Testis (tissue), 2 donors: ENCODE measurements at regions not wholly inside any gene's neighbourhood (a gene's known extent, or its start where the extent isn't known, plus 50 kb on each side); places are given as distances from the start of the nearest gene placed in this dataset.

Experiments
- DNase-seq: peaks from one replicate; pipeline ENCODE4 v3.0.0-alpha.2; 2019
- H3K27ac ChIP-seq, 2 donors: fragments of 200-600 bp; sonication (generic); one replicate each; pipeline ENCODE4 v1.5.1; 2019
- H3K27me3 ChIP-seq: fragments of 200-600 bp; sonication (generic); one replicate; pipeline ENCODE4 v1.5.1; 2019
- H3K36me3 ChIP-seq: fragments of 200-600 bp; sonication (generic); one replicate; pipeline ENCODE4 v1.5.1; 2017; ENCODE audit warnings: low read depth; ENCODE audit errors: missing control alignments
- H3K4me1 ChIP-seq: fragments of 200-600 bp; sonication (generic); one replicate; pipeline ENCODE4 v1.5.1; 2019
- H3K4me3 ChIP-seq, 2 donors: fragments of 200-600 bp; sonication (generic); one replicate each; pipeline ENCODE4 v1.5.1; 2017 to 2019
- H3K9me3 ChIP-seq: fragments of 200-600 bp; sonication (generic); one replicate; pipeline ENCODE4 v1.5.1; 2017
- CTCF ChIP-seq, 3 experiments: fragments of 450-650 bp in 2 of 3; fragments of 200-600 bp in 1 of 3; sonication (generic) in 1 of 3; IDR thresholded peaks; one replicate each; pipeline ENCODE4 v1.5.1; 2016 to 2019; ENCODE audit warnings: antibody characterized with exemption in 3 of 3, mild to moderate bottlenecking in 2 of 3, moderate library complexity in 1 of 3
- POLR2A ChIP-seq: fragments of 450-650 bp; IDR thresholded peaks from one replicate; pipeline ENCODE4 v1.6.1; 2017; ENCODE audit warnings: antibody characterized with exemption, mild to moderate bottlenecking, moderate library complexity
- WGBS, 2 donors: methylation state at CpG; one replicate each; pipeline ENCODE4 v1.1.5; 2018; 5-methylcytosine and 5-hydroxymethylcytosine counted together
- intact Hi-C: fragments of 100-400 bp; cut with DNase I; formaldehyde crosslinking; loops from one replicate; pipeline ENCODE4 v1.15.1; 2023; ENCODE audit warnings: low total_unique reads

GRCh38 chr10:130623680-130624267 is 487.6 kb downstream of the GLRX3 start:
- Histone ChIP-seq H3K4me3 (no peak overlapping the region), H3K9me3 (no peaks in the 10 kb centered on the region), H3K4me1 (no peaks in the 10 kb centered on the region), H3K27ac (no peak overlapping the region), H3K27me3 (no peaks in the 10 kb centered on the region), H3K36me3 (no peaks in the 10 kb centered on the region)
- DNase-seq, result no peak
- intact Hi-C loops, result no loop called here
- WGBS, 2 donors, result 33 to 49% methylated on average over 4 of the region's 4 CpGs
- no peak for TF ChIP-seq POLR2A

DNA sequence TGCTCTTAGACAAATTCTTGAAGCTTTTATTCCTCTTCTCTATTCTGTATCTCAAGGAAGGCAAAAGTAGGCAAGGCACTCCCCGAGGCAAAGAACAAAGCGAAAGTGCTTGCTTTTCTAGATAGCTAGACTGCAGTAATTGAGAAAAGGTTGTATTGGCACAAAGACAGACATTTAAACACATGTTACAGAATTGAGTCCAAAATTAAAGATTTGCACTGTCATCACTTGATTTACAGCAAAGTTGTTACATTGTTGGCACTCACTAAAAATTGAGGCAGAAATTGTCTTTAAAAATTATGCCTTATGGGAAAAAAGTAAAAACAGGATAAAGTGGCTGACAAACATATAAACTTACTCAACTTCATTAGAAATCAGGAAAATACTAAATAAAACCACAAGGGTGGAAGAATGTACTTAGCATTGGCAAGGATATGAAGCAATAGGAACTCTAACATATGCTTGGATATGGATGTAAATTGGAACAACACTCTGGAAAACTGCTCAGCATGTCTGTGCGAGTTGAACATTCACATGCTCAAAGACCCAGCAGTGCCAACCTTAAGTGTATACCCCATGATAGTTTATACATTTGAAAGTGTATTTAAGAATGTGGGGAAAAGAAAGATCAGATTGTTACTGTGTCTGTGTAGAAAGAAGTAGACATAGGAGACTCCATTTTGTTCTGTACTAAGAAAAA is 491.3 kb downstream of the GLRX3 start:
- no peak overlapping the region for H3K4me3 ChIP-seq
- H3K36me3 ChIP-seq, result no peaks in the 10 kb centered on the region
- intact Hi-C loops, result no loop called here
- 49 to 67% methylated on average over 3 of the region's 3 CpGs for WGBS, 2 donors
- no peaks in the 10 kb centered on the region for H3K27me3 ChIP-seq
- no peaks in the 10 kb centered on the region for H3K9me3 ChIP-seq
- no peak for DNase-seq
- TF ChIP-seq POLR2A (no peak), CTCF (IDR thresholded peaks at IDR 0.05) (no peak)
- no peaks in the 10 kb centered on the region for H3K4me1 ChIP-seq
- H3K27ac ChIP-seq, result no peak overlapping the region

DNA sequence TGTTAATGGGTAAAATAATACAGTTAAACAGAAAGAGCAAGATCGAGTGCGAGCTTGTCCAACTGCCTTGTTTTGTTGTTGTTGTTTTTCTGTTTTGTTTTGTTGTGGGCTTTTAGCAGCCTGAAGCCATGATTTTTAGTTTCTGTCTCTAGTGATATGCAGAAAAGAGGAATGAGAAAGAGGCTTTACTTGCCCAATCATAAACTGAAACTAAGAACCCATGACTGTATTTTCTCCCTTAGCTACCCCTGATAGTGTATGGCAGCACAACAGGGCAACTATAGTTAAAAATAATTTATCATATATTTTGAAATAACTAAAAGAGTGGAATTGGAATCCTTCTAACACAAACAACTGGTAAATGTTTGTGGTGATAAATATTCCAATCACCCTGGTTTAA is 493.9 kb downstream of the GLRX3 start:
- intact Hi-C loops, result no loop called here
- Histone ChIP-seq H3K4me1 (no peaks in the 10 kb centered on the region), H3K27ac (no peak overlapping the region), H3K4me3 (no peak overlapping the region), H3K36me3 (no peaks in the 10 kb centered on the region), H3K9me3 (no peaks in the 10 kb centered on the region), H3K27me3 (no peaks in the 10 kb centered on the region)
- 87 to 97% methylated on average over 2 of the region's 2 CpGs for WGBS, 2 donors
- no peak for DNase-seq
- TF ChIP-seq CTCF (IDR thresholded peaks at IDR 0.05) (no peak), POLR2A (no peak)

- no peaks in the 10 kb centered on the region for H3K27me3 ChIP-seq
- no peak overlapping the region for H3K4me3 ChIP-seq
- no peaks in the 10 kb centered on the region for H3K4me1 ChIP-seq
- intact Hi-C loops, result no loop called here
- no peak for DNase-seq
- no peak overlapping the region for H3K27ac ChIP-seq
- 42 to 46% methylated on average over 10 of the region's 10 CpGs for WGBS, 2 donors
- TF ChIP-seq POLR2A, result no peak
- no peak for TF ChIP-seq CTCF (IDR thresholded peaks at IDR 0.05)
- no peaks in the 10 kb centered on the region for H3K9me3 ChIP-seq
- no peaks in the 10 kb centered on the region for H3K36me3 ChIP-seq
Measured at GRCh38 chr10:130631142-130632096, 495.2 kb downstream of the GLRX3 start.

DNA sequence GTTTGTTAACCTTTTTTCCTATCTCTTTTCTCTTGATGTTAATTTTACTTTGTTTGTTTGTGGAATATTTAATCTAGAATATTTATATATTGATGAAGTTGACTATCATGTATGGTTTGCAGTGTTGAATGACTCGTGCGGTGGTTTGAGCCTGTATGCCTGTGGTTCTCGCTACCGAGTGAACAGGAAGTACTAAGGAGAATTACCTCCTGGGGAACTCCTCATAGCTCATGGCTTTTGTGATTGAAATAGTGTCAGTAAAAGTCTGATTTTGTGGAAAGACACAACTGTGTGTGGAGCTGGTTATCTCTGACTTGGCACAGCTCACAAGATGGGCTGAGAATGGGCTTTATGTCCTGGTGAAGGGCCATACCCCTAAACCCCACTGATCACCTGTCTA is 498.6 kb downstream of the GLRX3 start:
- WGBS, 2 donors, result 86 to 89% methylated on average over 4 of the region's 4 CpGs
- intact Hi-C loops, result no loop called here
- Histone ChIP-seq H3K4me1 (no peaks in the 10 kb centered on the region), H3K27ac (no peak overlapping the region), H3K4me3 (no peak overlapping the region), H3K9me3 (no peaks in the 10 kb centered on the region), H3K36me3 (no peaks in the 10 kb centered on the region), H3K27me3 (no peaks in the 10 kb centered on the region)
- DNase-seq, result no peak
- TF ChIP-seq POLR2A (no peak), CTCF (IDR thresholded peaks at IDR 0.05) (no peak)
